Germinal center (tissue), 1 donor: ENCODE measurements at regions not wholly inside any gene's neighbourhood (a gene's known extent, or its start where the extent isn't known, plus 50 kb on each side); places are given as distances from the start of the nearest gene placed in this dataset.

Source experiments
- DNase-seq: peaks from one replicate; pipeline ENCODE4 v3.0.0; 2012; ENCODE audit warnings: mixed read lengths, low spot score

- no peak for DNase-seq
Observed at GRCh38 chr1:116232989-116233514, 121.9 kb downstream of the MAB21L3 start.

GRCh38 chr1:116234429-116234828, 123.2 kb downstream of the MAB21L3 start:
- no peak for DNase-seq

- DNase-seq = no peak
Observed at GRCh38 chr1:116239916-116240315, 128.7 kb downstream of the MAB21L3 start.

- no peak for DNase-seq
Observed at GRCh38 chr1:116242741-116243140, 130.3 kb upstream of the ATP1A1 start.

- DNase-seq = no peak
Observed at GRCh38 chr1:116243333-116244054, 129.6 kb upstream of the ATP1A1 start.

- no peak for DNase-seq
Observed at GRCh38 chr1:116246174-116246573, 126.9 kb upstream of the ATP1A1 start.

GRCh38 chr1:116252271-116252670, 120.8 kb upstream of the ATP1A1 start:
- no peak for DNase-seq

- DNase-seq = no peak
Observed at GRCh38 chr1:116252785-116253184, 120.3 kb upstream of the ATP1A1 start.

- no peak for DNase-seq
Observed at GRCh38 chr1:116253566-116254382, 119.3 kb upstream of the ATP1A1 start.

GRCh38 chr1:116254776-116255175, 118.3 kb upstream of the ATP1A1 start:
- no peak for DNase-seq

- no peak for DNase-seq
Observed at GRCh38 chr1:116255486-116256285, 117.4 kb upstream of the ATP1A1 start.

GRCh38 chr1:116256286-116256649, 116.8 kb upstream of the ATP1A1 start:
- DNase-seq = no peak

GRCh38 chr1:116256875-116257274, 116.2 kb upstream of the ATP1A1 start:
- no peak for DNase-seq

- DNase-seq = no peak
Observed at GRCh38 chr1:116257341-116257767, 115.7 kb upstream of the ATP1A1 start.

- DNase-seq = no peak
Observed at GRCh38 chr1:116257836-116258235, 115.2 kb upstream of the ATP1A1 start.

GRCh38 chr1:116258668-116259419, 114.2 kb upstream of the ATP1A1 start:
- no peak for DNase-seq

- DNase-seq = no peak
Observed at GRCh38 chr1:116259663-116260062, 113.4 kb upstream of the ATP1A1 start.

GRCh38 chr1:116260115-116260514, 112.9 kb upstream of the ATP1A1 start:
- no peak for DNase-seq

GRCh38 chr1:116260621-116261020, 112.4 kb upstream of the ATP1A1 start:
- DNase-seq = no peak

- DNase-seq = no peak
Observed at GRCh38 chr1:116261227-116261626, 111.8 kb upstream of the ATP1A1 start.

GRCh38 chr1:116262207-116262994, 110.6 kb upstream of the ATP1A1 start:
- DNase-seq = peak; percentile 50
